ENCODE measurements at regions not wholly inside any gene's neighbourhood (a gene's known extent, or its start where the extent isn't known, plus 50 kb on each side); places are given as distances from the start of the nearest gene placed in this dataset.
"Not testable (repeated sequence)": the region's sequence is repeated elsewhere in the genome, so short reads cannot be mapped to it uniquely, and the experiment has no call there.

GRCh38 chr19:20388706-20389225, 176.8 kb downstream of the ZNF737 start:
- no peak for DNase-seq (ENCODE audit: low read depth)

GRCh38 chr19:20385061-20385460, 180.5 kb downstream of the ZNF737 start:
- no peak for DNase-seq (ENCODE audit: low read depth)

- DNase-seq (ENCODE audit: low read depth): no peak
Observed at GRCh38 chr19:20371911-20372310, 193.7 kb downstream of the ZNF737 start.

- not testable (repeated sequence) for DNase-seq (ENCODE audit: low read depth)
Observed at GRCh38 chr19:20371304-20371703, 194.3 kb downstream of the ZNF737 start.

GRCh38 chr19:20367811-20368294, 197.7 kb downstream of the ZNF737 start:
- DNase-seq (ENCODE audit: low read depth): no peak

GRCh38 chr19:20365146-20365545, 198.1 kb downstream of the ZNF486 start:
- DNase-seq (ENCODE audit: low read depth): no peak

GRCh38 chr19:20359933-20360720, 193.1 kb downstream of the ZNF486 start:
- no peak for DNase-seq (ENCODE audit: low read depth)

GRCh38 chr19:20358841-20359465, 191.9 kb downstream of the ZNF486 start:
- DNase-seq (ENCODE audit: low read depth): not testable (repeated sequence)

- no peak for DNase-seq (ENCODE audit: low read depth)
Observed at GRCh38 chr19:20357921-20358320, 190.9 kb downstream of the ZNF486 start.

GRCh38 chr19:20351244-20351643, 184.2 kb downstream of the ZNF486 start:
- no peak for DNase-seq (ENCODE audit: low read depth)

GRCh38 chr19:20349206-20349605, 182.2 kb downstream of the ZNF486 start:
- DNase-seq (ENCODE audit: low read depth): no peak

- no peak for DNase-seq (ENCODE audit: low read depth)
Observed at GRCh38 chr19:20339444-20339843, 172.4 kb downstream of the ZNF486 start.

GRCh38 chr19:20334760-20335159, 167.7 kb downstream of the ZNF486 start:
- no peak for DNase-seq (ENCODE audit: low read depth)

- no peak for DNase-seq (ENCODE audit: low read depth)
Observed at GRCh38 chr19:20333508-20333907, 166.5 kb downstream of the ZNF486 start.

GRCh38 chr19:20325151-20325550, 158.1 kb downstream of the ZNF486 start:
- DNase-seq (ENCODE audit: low read depth): no peak

- no peak for DNase-seq (ENCODE audit: low read depth)
Observed at GRCh38 chr19:20321139-20321763, 154.2 kb downstream of the ZNF486 start.

- no peak for DNase-seq (ENCODE audit: low read depth)
Observed at GRCh38 chr19:20320191-20320590, 153.2 kb downstream of the ZNF486 start.

- no peak for DNase-seq (ENCODE audit: low read depth)
Observed at GRCh38 chr19:20318616-20319015, 151.6 kb downstream of the ZNF486 start.

- no peak for DNase-seq (ENCODE audit: low read depth)
Observed at GRCh38 chr19:20315543-20315942, 148.5 kb downstream of the ZNF486 start.

GRCh38 chr19:20313894-20314293, 146.9 kb downstream of the ZNF486 start:
- no peak for DNase-seq (ENCODE audit: low read depth)

- no peak for DNase-seq (ENCODE audit: low read depth)
Observed at GRCh38 chr19:20307127-20307526, 140.1 kb downstream of the ZNF486 start.

- not testable (repeated sequence) for DNase-seq (ENCODE audit: low read depth)
Observed at GRCh38 chr19:20296314-20296713, 129.3 kb downstream of the ZNF486 start.

- no peak for DNase-seq (ENCODE audit: low read depth)
Observed at GRCh38 chr19:20294181-20294580, 127.2 kb downstream of the ZNF486 start.

All from ELR (cell line).